IMR-90 (cell line): ENCODE measurements at regions not wholly inside any gene's neighbourhood (a gene's known extent, or its start where the extent isn't known, plus 50 kb on each side); places are given as distances from the start of the nearest gene placed in this dataset.

Experiments used
- ATAC-seq: fragments of 200-7000 bp; cut with Tn5 transposase; 2 replicates; pipeline ENCODE4 v1.9.1; 2020; ENCODE audit warnings: low read depth, mild to moderate bottlenecking, moderate library complexity
- BruUV-seq: library from RNA; stranded (reverse); fragments of 400-500 nt; replicated peaks from 2 replicates; lab custom pipeline; 2021; lab: Mats Ljungman, UMichigan
- CTCF ChIA-PET: fragments of 300-600 bp; formaldehyde crosslinking; extraction: SDS; loops from one replicate; lab custom pipeline; 2021; ENCODE audit warnings: antibody characterized with exemption; lab: Yijun Ruan, JAX
- POLR2A ChIA-PET: fragments of 300-600 bp; sonication (Branson Sonifier 250); formaldehyde crosslinking; loops from one replicate; lab custom pipeline; 2022; ENCODE audit warnings: antibody characterized with exemption; ENCODE audit not compliant: unreplicated experiment; lab: Charles Lee
- DNase-seq: peaks from one replicate; pipeline ENCODE4 v3.0.0; 2013
- H2AFZ ChIP-seq: replicated peaks from 2 replicates; pipeline ENCODE3; 2013; ENCODE audit warnings: low read length, mild to moderate bottlenecking; ENCODE audit not compliant: poor library complexity
- H2AK5ac ChIP-seq: 2 replicates; pipeline ENCODE4 v1.6.1; 2013; ENCODE audit warnings: low read depth, low read length, inconsistent platforms
- H2AK9ac ChIP-seq: replicated peaks from 2 replicates; pipeline ENCODE3; 2013; ENCODE audit warnings: mild to moderate bottlenecking, low read depth, low read length, moderate library complexity; ENCODE audit not compliant: poor library complexity
- H2BK120ac ChIP-seq: 2 replicates; pipeline ENCODE4 v1.6.1; 2013; ENCODE audit warnings: low read depth, low read length, inconsistent platforms
- H2BK15ac ChIP-seq: 3 replicates; pipeline ENCODE4 v1.6.1; 2013; ENCODE audit warnings: low read depth, low read length, inconsistent platforms
- H2BK20ac ChIP-seq: 2 replicates; pipeline ENCODE4 v1.6.1; 2013; ENCODE audit warnings: low read depth, mild to moderate bottlenecking, inconsistent platforms, low read length, moderate library complexity
- H2BK5ac ChIP-seq: 2 replicates; pipeline ENCODE4 v1.6.1; 2013; ENCODE audit warnings: mild to moderate bottlenecking, low read depth, low read length, inconsistent platforms; ENCODE audit not compliant: poor library complexity, severe bottlenecking
- H3K14ac ChIP-seq: replicated peaks from 2 replicates; pipeline ENCODE4 v1.6.1; 2013; ENCODE audit warnings: low read depth, low read length, inconsistent platforms
- H3K18ac ChIP-seq: 2 replicates; pipeline ENCODE4 v1.6.1; 2013; ENCODE audit warnings: low read depth, low read length, control low read depth
- H3K23ac ChIP-seq: 2 replicates; pipeline ENCODE4 v1.6.1; 2013; ENCODE audit warnings: low read depth, low read length, inconsistent platforms
- H3K27ac ChIP-seq: 2 replicates; pipeline ENCODE4 v1.5.1; 2013; ENCODE audit warnings: mild to moderate bottlenecking, control low read depth, low read length; ENCODE audit not compliant: insufficient read depth
- H3K27me3 ChIP-seq: 2 replicates; pipeline ENCODE4 v1.6.1; 2013; ENCODE audit warnings: low read length; ENCODE audit not compliant: control insufficient read depth, insufficient read depth
- H3K36me3 ChIP-seq: 2 replicates; pipeline ENCODE4 v1.6.1; 2013; ENCODE audit warnings: low read length, mixed read lengths; ENCODE audit not compliant: control insufficient read depth, insufficient read depth
- H3K4ac ChIP-seq: 2 replicates; pipeline ENCODE4 v1.6.1; 2013; ENCODE audit warnings: low read depth, low read length, inconsistent platforms
- H3K4me1 ChIP-seq: 2 replicates; pipeline ENCODE4 v1.6.1; 2013; ENCODE audit warnings: low read length, mixed read lengths; ENCODE audit not compliant: control insufficient read depth, insufficient read depth
- H3K4me2 ChIP-seq: 2 replicates; pipeline ENCODE4 v1.6.1; 2013; ENCODE audit warnings: low read depth, mild to moderate bottlenecking, control low read depth, low read length, moderate library complexity
- H3K4me3 ChIP-seq: 2 replicates; pipeline ENCODE4 v1.5.1; 2013; ENCODE audit warnings: low read depth, mild to moderate bottlenecking, control low read depth, low read length, moderate library complexity; ENCODE audit not compliant: insufficient read depth
- H3K56ac ChIP-seq: 2 replicates; pipeline ENCODE4 v1.6.1; 2013; ENCODE audit warnings: low read length, inconsistent platforms; ENCODE audit not compliant: insufficient read depth; ENCODE audit errors: extremely low read depth
- H3K79me1 ChIP-seq, 2 experiments: 2 replicates each; pipeline ENCODE4 v1.6.1; 2013; ENCODE audit warnings: low read length in 2 of 2, inconsistent platforms in 1 of 2, low read depth in 1 of 2
- H3K9ac ChIP-seq: 2 replicates; pipeline ENCODE4 v1.6.1; 2013; ENCODE audit warnings: low read depth, low read length, control low read depth
- H3K9me1 ChIP-seq: 2 replicates; pipeline ENCODE4 v1.6.1; 2013; ENCODE audit warnings: low read length, inconsistent platforms; ENCODE audit not compliant: insufficient read depth
- H3K9me3 ChIP-seq: 2 replicates; pipeline ENCODE4 v1.6.1; 2013; ENCODE audit warnings: low read length; ENCODE audit not compliant: control insufficient read depth, insufficient read depth
- H4K20me1 ChIP-seq: 2 replicates; pipeline ENCODE4 v1.6.1; 2013; ENCODE audit warnings: low read length, inconsistent platforms; ENCODE audit not compliant: insufficient read depth
- H4K5ac ChIP-seq: 2 replicates; pipeline ENCODE4 v1.6.1; 2013; ENCODE audit warnings: mild to moderate bottlenecking, low read depth, low read length, control low read depth
- H4K8ac ChIP-seq, 2 experiments: 2 replicates each; pipeline ENCODE4 v1.6.1; 2013; ENCODE audit warnings: low read depth in 2 of 2, low read length in 2 of 2, control low read depth in 1 of 2, inconsistent platforms in 1 of 2
- H4K91ac ChIP-seq: 2 replicates; pipeline ENCODE4 v1.6.1; 2013; ENCODE audit warnings: low read depth, low read length, inconsistent platforms; ENCODE audit not compliant: insufficient read depth
- BHLHE40 ChIP-seq: fragments of 150-350 bp; IDR thresholded peaks from 2 replicates; pipeline ENCODE4 v1.6.1; 2016; ENCODE audit warnings: mild to moderate bottlenecking, low read depth, low read length
- CEBPB ChIP-seq: IDR thresholded peaks from 2 replicates; pipeline ENCODE4 v1.6.1; 2012; ENCODE audit warnings: low read depth, low read length, improper control_type of control experiment
- FOS ChIP-seq: fragments of 150-350 bp; IDR thresholded peaks from 2 replicates; pipeline ENCODE4 v1.6.1; 2016; ENCODE audit warnings: low read depth, low read length
- MAFK ChIP-seq: IDR thresholded peaks from 2 replicates; pipeline ENCODE4 v1.6.1; 2012; ENCODE audit warnings: low read depth, low read length, improper control_type of control experiment
- MXI1 ChIP-seq: IDR thresholded peaks from 2 replicates; pipeline ENCODE4 v1.6.1; 2012; ENCODE audit warnings: low read depth, mild to moderate bottlenecking, low read length, moderate library complexity, borderline replicate concordance
- RCOR1 ChIP-seq: IDR thresholded peaks from 2 replicates; pipeline ENCODE4 v1.6.1; 2012; ENCODE audit warnings: mild to moderate bottlenecking, low read length, improper control_type of control experiment; ENCODE audit not compliant: insufficient replicate concordance
- SMC3 ChIP-seq: fragments of 150-350 bp; IDR thresholded peaks from 2 replicates; pipeline ENCODE4 v1.6.1; 2016; ENCODE audit warnings: low read depth, mild to moderate bottlenecking, antibody characterized with exemption, low read length, moderate library complexity
- WGBS, 2 experiments: methylation state at CpG; one replicate each; pipeline versions ENCODE4 v1.1.5 to v1.1.7; 2013; ENCODE audit warnings: missing lambda C conversion rate in 2 of 2; ENCODE audit not compliant: insufficient read length in 1 of 2; ENCODE audit errors: extremely low coverage in 2 of 2; 5-methylcytosine and 5-hydroxymethylcytosine counted together
- dilution Hi-C: fragments of 300-500 bp; cut with HindIII; formaldehyde crosslinking; loops from one replicate; pipeline ENCODE4 v1.14.3; 2018; ENCODE audit warnings: low sequenced_read_pairs; ENCODE audit not compliant: unreplicated experiment
- in situ Hi-C: fragments of 300-500 bp; cut with MboI; formaldehyde crosslinking; loops from 3 replicates; pipeline ENCODE4 v1.14.3; 2019; ENCODE audit warnings: low sequenced_read_pairs, inconsistent platforms, mixed read lengths
- intact Hi-C: fragments of 100-400 bp; cut with micrococcal nuclease; formaldehyde crosslinking; loops from 2 replicates; pipeline ENCODE4 v1.10.0; 2022
- TF ChIP-seq, protein P1 (sequence below): fragments of 150-350 bp; IDR thresholded peaks from 2 replicates; pipeline ENCODE4 v1.6.1; 2017; ENCODE audit warnings: mild to moderate bottlenecking, antibody characterized with exemption, low read length, low read depth

DNA sequence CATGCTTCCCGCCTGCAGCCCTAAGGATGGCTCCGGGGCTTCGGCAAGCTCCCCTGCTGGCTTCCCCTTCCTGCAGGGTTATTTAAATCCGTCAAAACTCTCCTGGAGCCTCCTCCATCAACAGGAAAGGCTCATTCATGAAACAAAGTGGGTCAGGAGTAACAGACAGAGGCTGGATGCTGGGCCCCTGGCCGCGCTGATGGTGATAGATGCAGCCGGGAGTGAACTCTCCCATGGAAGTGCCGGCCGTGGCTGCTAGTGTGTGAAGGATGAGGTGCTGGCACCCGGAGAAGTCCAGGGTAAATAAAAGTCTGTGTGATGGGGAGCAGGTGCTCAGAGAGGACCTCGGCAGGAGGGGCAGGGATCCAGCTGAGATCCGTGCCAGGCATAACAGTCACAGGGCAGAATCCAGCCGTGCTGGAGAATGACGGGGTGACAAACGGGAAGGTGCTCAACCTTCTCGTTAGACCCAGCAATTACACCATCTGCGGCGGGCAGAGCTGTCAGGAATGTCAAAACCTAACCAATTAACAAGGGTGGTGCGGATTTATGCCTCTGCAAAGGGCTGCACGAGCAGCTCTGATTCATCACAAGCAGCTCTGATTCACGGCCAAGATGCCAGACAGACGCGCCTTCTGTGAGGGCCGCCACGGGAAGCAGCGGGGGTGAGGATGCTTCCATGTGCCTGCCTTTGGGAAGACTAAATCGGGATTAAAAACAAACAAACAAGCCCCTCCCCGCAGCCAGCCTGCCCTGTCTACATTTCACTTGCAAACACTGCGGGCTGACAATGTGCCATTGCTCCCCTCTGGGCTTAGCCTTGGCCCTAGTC lies 55.6 kb downstream of the SYNE3 start:
- Histone ChIP-seq H2BK120ac (0 out of 2 replicates have a peak overlapping the region, but pooled peaks have one; percentile 3), H2BK15ac (no peak overlapping the region), H4K91ac (no peak overlapping the region), H3K4me1 (peaks cover 5% of the 10 kb centered on the region; the same call in 1 of the 2 replicates), H3K27ac (no peak overlapping the region), H3K9ac (no peak overlapping the region), H4K20me1 (peaks cover 17% of the 10 kb centered on the region), H3K4ac (peak overlapping the region; percentile 14), H2AK5ac (peak overlapping the region; percentile 10; the same call in 1 of the 2 replicates), H4K8ac (no peak overlapping the region), H2AFZ (peak overlapping the region; percentile 69), H3K36me3 (peaks cover 3% of the 10 kb centered on the region; the same call in 1 of the 2 replicates), H3K79me1 (peaks cover 0 to 11% of the 10 kb centered on the region in 2 experiments; a peak in 1 of 4 replicates), H3K9me3 (no peaks in the 10 kb centered on the region), H2AK9ac (peak overlapping the region; percentile 55), H3K9me1 (peaks cover 15% of the 10 kb centered on the region), H3K4me2 (peak overlapping the region; percentile 59; the same call in 1 of the 2 replicates), H3K18ac (no peak overlapping the region), H3K27me3 (no peaks in the 10 kb centered on the region), H3K23ac (no peak overlapping the region), H3K14ac (no peak overlapping the region), H3K4me3 (no peak overlapping the region), H3K56ac (no peak overlapping the region), H4K5ac (no peak overlapping the region), H2BK20ac (no peak overlapping the region), H2BK5ac (no peak overlapping the region)
- DNase-seq (peak; percentile 79), ATAC-seq (peak; percentile 96)
- in situ Hi-C loops (no loop called here), dilution Hi-C loops (no loop called here), intact Hi-C loops (loop anchor here (5.0 kb wide), 1 partner anchor 66 kb away; no protein-coding TSS in a partner anchor)
- WGBS, 2 experiments = 4% methylated on average over 15 of the region's 29 CpGs; no CpG with 5 or more reads in 1 of the 2 experiments
- no TSS peak for BruUV-seq
- POLR2A ChIA-PET = no interaction called here
- CTCF ChIA-PET = interaction anchor here (1.1 to 1.4 kb wide), 3 partner anchors 9 to 67 kb away, joined by 4 to 5 read pairs (median 4); no protein-coding TSS in a partner anchor
- TF ChIP-seq, protein P1, sequence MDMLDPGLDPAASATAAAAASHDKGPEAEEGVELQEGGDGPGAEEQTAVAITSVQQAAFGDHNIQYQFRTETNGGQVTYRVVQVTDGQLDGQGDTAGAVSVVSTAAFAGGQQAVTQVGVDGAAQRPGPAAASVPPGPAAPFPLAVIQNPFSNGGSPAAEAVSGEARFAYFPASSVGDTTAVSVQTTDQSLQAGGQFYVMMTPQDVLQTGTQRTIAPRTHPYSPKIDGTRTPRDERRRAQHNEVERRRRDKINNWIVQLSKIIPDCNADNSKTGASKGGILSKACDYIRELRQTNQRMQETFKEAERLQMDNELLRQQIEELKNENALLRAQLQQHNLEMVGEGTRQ = no peak
- peak; percentile 71; the same call in 1 of the 2 replicates for TF ChIP-seq MXI1
- TF ChIP-seq RCOR1 = peak; percentile 37
- no peak for TF ChIP-seq MAFK
- TF ChIP-seq BHLHE40 = peak; percentile 98
- TF ChIP-seq SMC3 = 0 out of 2 replicates have a peak, but pooled peaks have one; percentile 6
- TF ChIP-seq CEBPB = peak; percentile 41; the same call in 1 of the 2 replicates
- peak; percentile 80 for TF ChIP-seq FOS
